VCaP (cell line): ENCODE measurements at regions not wholly inside any gene's neighbourhood (a gene's known extent, or its start where the extent isn't known, plus 50 kb on each side); places are given as distances from the start of the nearest gene placed in this dataset.

ENCODE experiments used
- H3K27ac ChIP-seq: fragments of 450-650 bp; 2 replicates; pipeline ENCODE4 v1.5.1; 2017
- TF ChIP-seq, protein P1 (sequence below): fragments of 450-650 bp; conservative IDR thresholded peaks from 2 replicates; pipeline ENCODE4 v1.5.1; 2017; ENCODE audit warnings: mild to moderate bottlenecking, moderate library complexity

DNA sequence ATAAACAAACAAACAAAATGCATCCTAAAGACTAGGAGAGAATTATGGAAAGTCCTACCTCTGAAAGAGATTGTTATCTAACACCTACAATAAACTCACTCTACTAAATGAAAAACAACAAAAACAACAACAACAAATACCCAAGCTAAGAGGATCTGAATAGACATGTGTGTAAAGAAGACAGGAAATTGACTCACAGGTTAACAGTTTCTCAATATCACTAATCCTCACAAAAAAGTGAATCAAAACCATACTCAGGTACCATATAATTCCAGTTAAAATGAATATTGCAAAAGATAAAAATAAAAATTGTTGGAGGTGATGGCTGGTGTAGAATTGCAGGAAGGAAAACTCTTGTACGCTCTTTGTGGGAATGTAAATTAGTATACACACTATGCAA is 110.4 kb upstream of the TOP3B start:
- H3K27ac ChIP-seq, result no peak overlapping the region
- TF ChIP-seq, protein P1, sequence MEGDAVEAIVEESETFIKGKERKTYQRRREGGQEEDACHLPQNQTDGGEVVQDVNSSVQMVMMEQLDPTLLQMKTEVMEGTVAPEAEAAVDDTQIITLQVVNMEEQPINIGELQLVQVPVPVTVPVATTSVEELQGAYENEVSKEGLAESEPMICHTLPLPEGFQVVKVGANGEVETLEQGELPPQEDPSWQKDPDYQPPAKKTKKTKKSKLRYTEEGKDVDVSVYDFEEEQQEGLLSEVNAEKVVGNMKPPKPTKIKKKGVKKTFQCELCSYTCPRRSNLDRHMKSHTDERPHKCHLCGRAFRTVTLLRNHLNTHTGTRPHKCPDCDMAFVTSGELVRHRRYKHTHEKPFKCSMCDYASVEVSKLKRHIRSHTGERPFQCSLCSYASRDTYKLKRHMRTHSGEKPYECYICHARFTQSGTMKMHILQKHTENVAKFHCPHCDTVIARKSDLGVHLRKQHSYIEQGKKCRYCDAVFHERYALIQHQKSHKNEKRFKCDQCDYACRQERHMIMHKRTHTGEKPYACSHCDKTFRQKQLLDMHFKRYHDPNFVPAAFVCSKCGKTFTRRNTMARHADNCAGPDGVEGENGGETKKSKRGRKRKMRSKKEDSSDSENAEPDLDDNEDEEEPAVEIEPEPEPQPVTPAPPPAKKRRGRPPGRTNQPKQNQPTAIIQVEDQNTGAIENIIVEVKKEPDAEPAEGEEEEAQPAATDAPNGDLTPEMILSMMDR, result no peak

DNA sequence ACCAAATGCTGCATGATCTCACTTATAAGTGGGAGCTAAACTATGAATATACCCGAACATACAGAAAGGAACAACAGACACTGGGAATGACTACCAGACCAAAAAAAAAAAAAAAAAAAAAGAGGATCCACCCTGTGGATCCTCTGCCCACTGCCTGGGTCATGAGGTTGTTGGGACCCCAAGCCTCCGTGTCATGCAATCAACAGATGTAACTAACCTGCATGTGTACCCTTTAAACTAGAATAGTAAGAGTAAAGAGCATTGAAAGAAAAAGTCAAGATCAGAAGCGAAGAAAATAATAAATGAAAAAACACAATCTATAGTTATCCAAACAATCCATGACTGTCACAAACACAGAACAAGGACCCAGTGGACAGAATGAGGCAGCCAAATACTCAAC is 109.5 kb upstream of the TOP3B start:
- TF ChIP-seq, protein P1, result no peak
- no peak overlapping the region for H3K27ac ChIP-seq

DNA sequence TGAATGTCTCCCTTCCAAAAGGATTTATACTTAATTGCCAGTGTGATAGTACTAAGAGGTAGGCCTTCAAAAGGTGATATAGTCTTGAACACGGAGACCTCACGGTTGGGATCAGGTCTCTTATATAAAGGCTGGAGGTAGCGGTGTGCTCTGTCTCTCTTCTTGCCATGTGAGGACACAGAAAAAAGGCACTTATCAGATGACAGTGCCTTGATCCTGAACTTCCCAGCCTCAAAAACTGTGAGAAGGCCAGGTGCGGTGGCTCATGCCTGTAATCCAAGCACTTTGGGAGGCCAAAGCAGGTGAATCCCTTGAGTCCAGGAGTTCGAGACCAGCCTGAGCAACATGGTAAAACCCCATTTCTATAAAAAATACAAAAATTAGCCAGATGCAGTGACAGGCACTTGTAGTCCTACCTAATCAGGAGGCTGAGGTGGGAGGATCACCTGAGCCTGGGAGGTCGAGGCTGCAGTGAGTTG is 108.9 kb upstream of the TOP3B start:
- TF ChIP-seq, protein P1, result no peak
- H3K27ac ChIP-seq, result no peak overlapping the region

DNA sequence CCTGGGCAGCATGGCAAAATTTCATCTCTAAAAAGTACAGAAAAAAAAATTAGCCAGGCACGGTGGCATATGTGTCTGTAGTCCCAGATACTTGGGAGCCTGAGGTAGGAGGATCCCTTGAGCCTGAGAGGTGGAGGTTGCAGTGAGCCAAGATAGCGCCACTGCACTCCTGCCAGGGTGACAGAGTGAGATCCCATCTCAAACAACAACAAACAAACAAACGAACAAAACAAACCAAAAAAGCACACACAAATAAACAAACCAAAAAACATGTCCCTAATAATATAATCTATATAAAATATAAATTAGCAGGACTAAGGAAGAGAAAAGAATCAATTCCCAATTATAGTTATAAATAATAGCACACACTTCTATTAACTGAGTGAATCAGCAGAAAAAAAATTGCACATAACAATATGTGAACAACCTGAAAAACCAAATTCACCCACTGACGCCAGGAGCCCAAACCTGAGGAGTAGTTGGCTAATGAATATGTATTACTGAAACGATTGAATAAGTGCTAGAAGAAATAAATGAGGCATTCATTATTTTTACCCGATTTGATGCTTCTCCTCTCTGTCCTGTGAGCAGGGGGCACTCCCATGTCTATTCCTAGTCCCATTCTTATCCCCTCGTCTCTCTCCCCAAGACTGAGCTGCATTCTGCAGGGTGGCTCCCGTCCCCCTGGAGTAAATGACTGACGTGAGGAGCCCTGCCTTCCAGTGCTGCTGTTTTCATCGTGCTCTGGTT is 108.2 kb upstream of the TOP3B start:
- H3K27ac ChIP-seq, result no peak overlapping the region
- TF ChIP-seq, protein P1, result no peak

DNA sequence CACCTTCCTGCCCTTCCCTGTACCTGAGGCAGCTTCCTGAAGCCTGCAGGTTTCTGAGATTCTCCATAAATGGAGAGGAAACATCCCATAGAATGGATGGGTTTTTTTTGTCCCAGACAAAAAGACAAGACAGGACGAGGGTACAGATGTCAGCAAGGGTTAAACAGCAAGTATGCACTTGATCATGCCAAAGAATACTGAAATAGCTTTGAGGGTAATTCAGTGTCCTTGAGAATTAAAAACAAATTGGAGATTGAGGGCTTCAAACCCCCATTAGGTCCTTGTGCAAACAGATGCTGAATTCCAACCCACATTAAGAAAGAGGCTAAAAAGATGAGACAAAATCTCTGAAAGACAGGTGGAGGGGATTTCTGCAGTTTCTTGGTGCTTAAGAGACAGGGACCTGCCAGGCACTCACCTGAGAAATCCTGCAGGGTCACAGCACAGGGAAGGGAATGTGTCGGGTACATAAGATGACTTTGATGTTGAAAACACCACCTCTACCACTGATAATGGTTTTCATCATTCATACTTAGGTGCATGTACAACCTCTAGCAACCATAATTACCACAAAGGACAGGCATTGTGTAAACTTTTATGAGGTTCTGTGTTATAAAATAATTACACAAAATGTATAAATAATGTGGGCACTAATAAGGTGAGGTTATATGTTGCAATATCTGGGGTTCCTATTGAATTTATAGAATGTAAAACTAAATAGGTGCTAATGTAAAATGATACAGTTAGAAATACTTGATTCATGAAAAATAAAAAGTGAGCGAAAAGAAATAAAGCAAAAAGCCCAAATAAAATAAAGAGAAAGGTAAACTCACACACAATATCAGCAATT is 107.1 kb upstream of the TOP3B start:
- TF ChIP-seq, protein P1, result no peak

DNA sequence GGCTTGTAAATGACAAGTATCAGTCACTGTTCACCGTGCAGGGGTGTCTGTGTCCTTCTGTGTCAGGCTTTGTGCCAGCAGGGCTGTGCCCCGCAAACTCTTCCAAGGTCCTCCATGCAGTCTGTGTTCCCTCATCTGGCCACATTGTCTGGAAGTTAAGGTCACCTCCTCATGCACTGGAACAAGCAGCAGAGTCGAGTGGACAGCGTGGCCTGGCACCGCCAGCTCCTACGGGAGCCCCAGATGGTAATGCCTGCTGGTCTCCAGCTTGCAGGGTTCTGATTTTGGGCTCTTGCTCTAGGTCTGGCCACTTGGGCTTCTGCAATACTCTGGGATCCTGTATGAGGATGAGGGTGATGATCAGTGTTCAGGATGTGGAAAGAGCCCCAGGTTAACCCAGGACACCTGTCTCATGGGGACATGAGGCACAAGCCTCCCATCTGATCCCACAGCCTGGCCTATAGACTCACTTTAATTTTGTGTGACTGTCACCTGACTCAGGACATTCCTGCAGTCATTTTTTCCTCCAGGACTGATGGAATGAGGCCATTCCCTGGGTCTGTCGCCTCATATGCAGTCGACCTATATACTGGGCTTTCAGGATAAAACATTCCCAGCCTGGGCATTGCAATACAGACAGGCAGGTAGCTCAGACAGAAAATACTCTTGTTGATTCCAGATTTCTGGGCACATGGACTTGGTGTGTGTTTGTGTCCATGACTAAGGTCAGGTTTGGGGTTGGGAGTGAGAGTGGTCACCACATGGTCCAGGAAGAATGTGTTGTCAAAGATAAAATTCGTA is 106.3 kb upstream of the TOP3B start:
- no peak overlapping the region for H3K27ac ChIP-seq
- TF ChIP-seq, protein P1, result no peak

More for the DNA sequence above, 107.1 kb upstream of the TOP3B start:
- H3K27ac ChIP-seq, result no peak overlapping the region
